Neuronal stem cell (in vitro differentiated cells): ENCODE measurements at regions not wholly inside any gene's neighbourhood (a gene's known extent, or its start where the extent isn't known, plus 50 kb on each side); places are given as distances from the start of the nearest gene placed in this dataset.
A peak's percentile ranks its signal among the peaks of the same experiment; 100 is the strongest.

ENCODE experiments used
- DNase-seq: peaks from one replicate; pipeline ENCODE4 v3.0.0-alpha.2; 2013; ENCODE audit warnings: low spot score
- H2AFZ ChIP-seq: one replicate; pipeline ENCODE4 v1.6.1; 2013; ENCODE audit warnings: mild to moderate bottlenecking, low read length, inconsistent platforms
- H2AK5ac ChIP-seq: 2 replicates; pipeline ENCODE4 v1.6.1; 2013; ENCODE audit warnings: low read depth, mild to moderate bottlenecking, inconsistent platforms, low read length, moderate library complexity, mixed read lengths
- H2BK120ac ChIP-seq: 2 replicates; pipeline ENCODE4 v1.6.1; 2013; ENCODE audit warnings: low read depth, mild to moderate bottlenecking, inconsistent platforms, low read length, moderate library complexity, mixed read lengths
- H2BK12ac ChIP-seq: one replicate; pipeline ENCODE4 v1.6.1; 2013; ENCODE audit warnings: low read length, inconsistent platforms
- H2BK15ac ChIP-seq: 2 replicates; pipeline ENCODE4 v1.6.1; 2013; ENCODE audit warnings: mild to moderate bottlenecking, low read length, inconsistent platforms, mixed read lengths
- H2BK5ac ChIP-seq: one replicate; pipeline ENCODE4 v1.6.1; 2013; ENCODE audit warnings: inconsistent platforms, mild to moderate bottlenecking, low read length, moderate library complexity
- H3K14ac ChIP-seq: one replicate; pipeline ENCODE4 v1.6.1; 2013; ENCODE audit warnings: low read length, inconsistent platforms
- H3K18ac ChIP-seq: 2 replicates; pipeline ENCODE4 v1.6.1; 2013; ENCODE audit warnings: low read length, inconsistent platforms
- H3K23ac ChIP-seq: 2 replicates; pipeline ENCODE4 v1.6.1; 2013; ENCODE audit warnings: low read depth, mild to moderate bottlenecking, mixed read lengths, low read length, inconsistent platforms; ENCODE audit not compliant: poor library complexity
- H3K27ac ChIP-seq: replicated peaks from 3 replicates; pipeline ENCODE4 v1.5.1; 2013; ENCODE audit warnings: low read length, inconsistent platforms
- H3K27me3 ChIP-seq, 3 experiments: 2 replicates each; pipeline ENCODE4 v1.6.1; 2013; ENCODE audit warnings: low read length in 3 of 3, mild to moderate bottlenecking in 2 of 3, inconsistent platforms in 1 of 3, low read depth in 1 of 3, mixed read lengths in 1 of 3, moderate library complexity in 1 of 3; ENCODE audit not compliant: control insufficient read depth in 3 of 3, insufficient read depth in 3 of 3
- H3K36me3 ChIP-seq, 2 donors: replicated peaks in 1 of 2; 2 replicates each; pipeline ENCODE4 v1.6.1; 2013; ENCODE audit warnings: low read length in 2 of 2; ENCODE audit not compliant: control insufficient read depth in 2 of 2, insufficient read depth in 2 of 2
- H3K4ac ChIP-seq: 2 replicates; pipeline ENCODE4 v1.6.1; 2013; ENCODE audit warnings: inconsistent platforms, mild to moderate bottlenecking, low read length, moderate library complexity
- H3K4me1 ChIP-seq, 2 donors: 1 replicate in 1 of 2; 2 replicates in 1 of 2; pipeline ENCODE4 v1.6.1; 2013; ENCODE audit warnings: low read length in 2 of 2, low read depth in 1 of 2; ENCODE audit not compliant: control insufficient read depth in 2 of 2, insufficient read depth in 1 of 2
- H3K4me2 ChIP-seq: one replicate; pipeline ENCODE4 v1.6.1; 2013; ENCODE audit warnings: mild to moderate bottlenecking, low read length, inconsistent platforms; ENCODE audit not compliant: insufficient read depth, poor library complexity, severe bottlenecking
- H3K4me3 ChIP-seq, 2 donors: 2 replicates each; pipeline ENCODE4 v1.5.1; 2013; ENCODE audit warnings: low read length in 2 of 2, mild to moderate bottlenecking in 2 of 2, inconsistent platforms in 1 of 2, moderate library complexity in 1 of 2
- H3K79me1 ChIP-seq: one replicate; pipeline ENCODE4 v1.6.1; 2013; ENCODE audit warnings: low read depth, mild to moderate bottlenecking, inconsistent platforms, low read length, moderate library complexity
- H3K9ac ChIP-seq: one replicate; pipeline ENCODE4 v1.6.1; 2013; ENCODE audit warnings: mild to moderate bottlenecking, low read depth, low read length, inconsistent platforms; ENCODE audit not compliant: poor library complexity
- H3K9me3 ChIP-seq, 2 donors: replicated peaks in 1 of 2; 2 replicates each; pipeline versions ENCODE3 to v1.6.1; 2013; ENCODE audit warnings: low read length in 2 of 2, mild to moderate bottlenecking in 2 of 2, inconsistent platforms in 1 of 2, low read depth in 1 of 2, mixed read lengths in 1 of 2, moderate library complexity in 1 of 2; ENCODE audit not compliant: control insufficient read depth in 2 of 2, insufficient read depth in 1 of 2
- H4K8ac ChIP-seq: one replicate; pipeline ENCODE4 v1.6.1; 2013; ENCODE audit warnings: low read depth, mild to moderate bottlenecking, inconsistent platforms, low read length, moderate library complexity
- H4K91ac ChIP-seq: one replicate; pipeline ENCODE4 v1.6.1; 2013; ENCODE audit warnings: low read length, low read depth, mild to moderate bottlenecking, inconsistent platforms; ENCODE audit not compliant: poor library complexity
- whole genome bisulfite sequencing, 2 donors: extraction: QIAGEN DNeasy Blood & Tissue Kit; methylation state at CpG; one replicate each; pipeline ENCODE4 v1.1.7; 2013; ENCODE audit warnings: missing lambda C conversion rate in 2 of 2, mixed read lengths in 1 of 2; ENCODE audit not compliant: insufficient read length in 2 of 2, insufficient replicate concordance in 1 of 2; ENCODE audit errors: extremely low coverage in 2 of 2; 5-methylcytosine and 5-hydroxymethylcytosine counted together

DNA sequence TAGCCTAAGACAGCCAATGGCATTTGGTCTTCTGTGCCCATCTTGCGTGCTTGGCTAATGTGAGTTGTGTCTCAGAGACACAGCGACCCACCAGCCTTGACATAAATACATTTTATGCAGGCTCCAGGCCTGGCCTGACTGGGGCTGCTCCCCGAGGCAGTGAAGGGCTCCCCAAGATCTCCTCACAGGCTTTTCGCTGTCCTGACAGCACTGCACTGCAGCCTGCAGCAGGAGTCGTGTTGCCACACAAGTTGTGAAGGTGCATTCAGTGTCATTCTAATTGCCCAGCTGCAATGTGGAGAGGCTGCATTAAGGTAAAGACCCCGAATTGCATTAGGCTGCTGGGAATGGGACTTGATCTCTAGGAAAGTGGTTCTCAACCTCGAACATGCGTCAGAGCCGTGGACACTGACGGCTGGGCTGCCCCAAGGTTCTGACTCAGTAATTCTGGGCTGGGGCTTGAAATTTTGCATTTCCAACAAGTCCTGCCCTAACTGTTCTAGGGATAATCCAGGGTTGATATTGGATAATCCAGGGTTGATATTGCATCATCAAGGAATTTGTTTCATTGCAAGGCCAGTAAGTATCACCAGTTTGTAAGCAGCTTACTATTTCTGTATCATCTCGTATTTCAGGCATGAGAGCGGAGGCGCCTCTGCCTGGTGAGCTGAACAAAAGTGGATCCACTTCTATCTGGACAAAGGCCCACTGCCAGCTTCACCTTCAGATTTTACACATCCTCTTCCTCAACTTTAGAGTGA is 108.7 kb upstream of the INSIG1 start:
- H4K91ac ChIP-seq, result no peak overlapping the region
- peaks cover 0 to 18% (median 0%) of the 10 kb centered on the region in 3 experiments for H3K27me3 ChIP-seq
- no peak overlapping the region for H2AK5ac ChIP-seq
- H3K36me3 ChIP-seq, result no peaks in the 10 kb centered on the region
- H2BK5ac ChIP-seq, result no peak overlapping the region
- no peak overlapping the region for H2BK120ac ChIP-seq
- H2AFZ ChIP-seq, result no peak overlapping the region
- H3K14ac ChIP-seq, result peak overlapping the region; percentile 27
- no peak overlapping the region for H3K18ac ChIP-seq
- H2BK15ac ChIP-seq, result no peak overlapping the region
- no peak overlapping the region for H3K4me2 ChIP-seq
- no peak overlapping the region for H3K9ac ChIP-seq
- no peak overlapping the region for H3K23ac ChIP-seq
- H2BK12ac ChIP-seq, result no peak overlapping the region
- no peak overlapping the region for H4K8ac ChIP-seq
- peaks cover 17 to 22% of the 10 kb centered on the region in 2 donors for H3K9me3 ChIP-seq
- no peaks in the 10 kb centered on the region for H3K79me1 ChIP-seq
- H3K4me3 ChIP-seq, result no peak overlapping the region
- no peaks in the 10 kb centered on the region for H3K4me1 ChIP-seq
- H3K27ac ChIP-seq, result no peak overlapping the region
- no CpG with 5 or more reads among the region's 13 CpGs for WGBS, 2 donors
- no peak overlapping the region for H3K4ac ChIP-seq
- DNase-seq, result no peak

DNA sequence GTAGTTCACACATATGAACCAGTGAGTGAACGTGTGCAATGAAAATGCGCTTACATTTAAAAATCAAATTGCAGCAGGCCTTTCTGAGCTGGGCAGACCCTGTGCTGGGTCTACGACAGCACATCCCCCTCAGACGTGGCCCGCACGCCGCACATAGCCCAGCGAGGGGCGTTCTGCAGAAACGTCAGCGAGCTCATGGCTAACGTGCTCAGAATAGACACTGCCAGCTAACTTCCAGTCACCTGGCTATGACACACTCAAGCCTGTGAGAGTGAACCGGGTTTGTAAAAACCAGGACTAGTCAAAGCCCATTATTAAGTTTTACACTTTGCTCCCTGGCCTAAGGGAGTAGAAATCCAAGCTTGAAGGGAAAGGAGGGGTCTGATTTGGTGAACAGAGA is 108.1 kb upstream of the INSIG1 start:
- no peak overlapping the region for H3K27ac ChIP-seq

DNA sequence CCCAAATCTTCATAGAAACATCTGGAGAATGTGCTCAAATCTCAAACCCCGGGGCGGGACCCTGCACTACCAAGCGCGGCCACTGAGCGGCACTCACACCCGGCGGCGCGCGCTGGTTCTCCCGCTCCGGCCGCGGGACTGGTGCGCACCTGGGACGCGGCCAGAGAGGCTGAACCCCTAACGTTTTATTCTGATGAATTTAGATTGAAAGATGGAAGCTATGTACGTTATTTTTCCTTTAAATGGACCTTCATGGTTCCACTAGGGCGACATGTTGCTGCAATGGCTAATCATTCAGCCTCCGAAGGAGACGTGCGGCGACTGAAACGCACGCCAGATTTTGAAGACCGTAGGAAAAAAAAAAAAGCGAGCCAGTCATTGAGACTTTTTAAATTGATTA is 107.0 kb upstream of the INSIG1 start:
- Histone ChIP-seq H3K4me1 (peaks cover 0 to 6% of the 10 kb centered on the region in 2 donors), H2BK120ac (no peak overlapping the region), H3K36me3 (no peaks in the 10 kb centered on the region), H3K9ac (no peak overlapping the region), H4K8ac (no peak overlapping the region), H3K9me3 (peaks cover 10 to 13% of the 10 kb centered on the region in 2 donors), H3K18ac (no peak overlapping the region), H2BK12ac (no peak overlapping the region), H2BK5ac (no peak overlapping the region), H3K4ac (no peak overlapping the region), H3K4me2 (no peak overlapping the region), H3K27ac (no peak overlapping the region), H2AFZ (no peak overlapping the region), H3K27me3 (peaks cover 0 to 18% (median 0%) of the 10 kb centered on the region in 3 experiments), H3K4me3 (no peak overlapping the region), H3K23ac (no peak overlapping the region), H2BK15ac (no peak overlapping the region), H3K79me1 (no peaks in the 10 kb centered on the region), H2AK5ac (no peak overlapping the region), H3K14ac (no peak overlapping the region), H4K91ac (no peak overlapping the region)
- DNase-seq, result peak; percentile 37
- WGBS, 2 donors, result no CpG with 5 or more reads among the region's 28 CpGs

More for the DNA sequence above, 108.1 kb upstream of the INSIG1 start:
- no peak for DNase-seq
- H4K8ac ChIP-seq, result no peak overlapping the region
- H3K9ac ChIP-seq, result no peak overlapping the region
- H3K4me2 ChIP-seq, result no peak overlapping the region
- no peaks in the 10 kb centered on the region for H3K79me1 ChIP-seq
- no peak overlapping the region for H3K18ac ChIP-seq
- H3K36me3 ChIP-seq, result no peaks in the 10 kb centered on the region
- H4K91ac ChIP-seq, result no peak overlapping the region
- no peak overlapping the region for H2BK15ac ChIP-seq
- no peak overlapping the region for H3K14ac ChIP-seq
- no peak overlapping the region for H2BK120ac ChIP-seq
- no peak overlapping the region for H2AFZ ChIP-seq
- H2BK5ac ChIP-seq, result no peak overlapping the region
- H2AK5ac ChIP-seq, result no peak overlapping the region
- H3K4me3 ChIP-seq, result no peak overlapping the region
- H3K9me3 ChIP-seq, result peaks cover 17 to 20% of the 10 kb centered on the region in 2 donors
- no peak overlapping the region for H3K23ac ChIP-seq
- peaks cover 0 to 2% of the 10 kb centered on the region in 2 donors for H3K4me1 ChIP-seq
- H3K27me3 ChIP-seq, result peaks cover 0 to 18% (median 0%) of the 10 kb centered on the region in 3 experiments
- H3K4ac ChIP-seq, result no peak overlapping the region
- no peak overlapping the region for H2BK12ac ChIP-seq
- no CpG with 5 or more reads among the region's 13 CpGs for WGBS, 2 donors

DNA sequence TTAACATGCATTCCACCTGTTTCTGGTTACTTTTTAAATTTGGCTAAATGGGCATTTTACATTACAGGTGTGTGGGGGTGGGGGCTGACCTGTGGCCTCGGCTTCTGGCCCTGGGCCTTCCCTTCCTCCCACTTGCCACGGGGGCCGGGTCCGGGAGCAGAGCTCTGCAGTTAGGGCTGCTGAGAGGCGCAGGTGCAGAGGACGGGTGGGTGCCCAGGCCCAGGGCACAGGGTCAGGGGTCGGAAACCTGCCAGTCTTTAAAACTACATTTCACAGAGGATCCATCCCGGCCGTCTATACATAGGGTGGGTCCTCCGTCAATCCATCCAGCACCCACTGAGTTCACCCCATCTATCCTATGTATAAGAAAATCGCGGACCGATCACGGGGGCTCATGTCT is 106.5 kb upstream of the INSIG1 start:
- H3K79me1 ChIP-seq, result no peaks in the 10 kb centered on the region
- H3K27ac ChIP-seq, result no peak overlapping the region
- H2BK12ac ChIP-seq, result no peak overlapping the region
- no peak overlapping the region for H2BK15ac ChIP-seq
- H4K8ac ChIP-seq, result no peak overlapping the region
- no peak overlapping the region for H2AFZ ChIP-seq
- H3K4me1 ChIP-seq, result peaks cover 0 to 6% of the 10 kb centered on the region in 2 donors
- H3K9me3 ChIP-seq, result peaks cover 8 to 9% of the 10 kb centered on the region in 2 donors
- H3K9ac ChIP-seq, result no peak overlapping the region
- H3K14ac ChIP-seq, result no peak overlapping the region
- no peak overlapping the region for H2BK5ac ChIP-seq
- H2BK120ac ChIP-seq, result no peak overlapping the region
- peak overlapping the region; percentile 33 for H2AK5ac ChIP-seq
- H3K27me3 ChIP-seq, result peaks cover 0 to 18% (median 0%) of the 10 kb centered on the region in 3 experiments
- no peak overlapping the region for H3K23ac ChIP-seq
- H3K4ac ChIP-seq, result no peak overlapping the region
- DNase-seq, result no peak
- H3K18ac ChIP-seq, result no peak overlapping the region
- no peak overlapping the region for H3K4me2 ChIP-seq
- no peaks in the 10 kb centered on the region for H3K36me3 ChIP-seq
- H3K4me3 ChIP-seq, result no peak overlapping the region
- no peak overlapping the region for H4K91ac ChIP-seq
- whole genome bisulfite sequencing, 2 donors, result no CpG with 5 or more reads among the region's 14 CpGs
